ENCODE measurements at regions not wholly inside any gene's neighbourhood (a gene's known extent, or its start where the extent isn't known, plus 50 kb on each side); places are given as distances from the start of the nearest gene placed in this dataset.
"Not testable (repeated sequence)": the region's sequence is repeated elsewhere in the genome, so short reads cannot be mapped to it uniquely, and the experiment has no call there.

DNA sequence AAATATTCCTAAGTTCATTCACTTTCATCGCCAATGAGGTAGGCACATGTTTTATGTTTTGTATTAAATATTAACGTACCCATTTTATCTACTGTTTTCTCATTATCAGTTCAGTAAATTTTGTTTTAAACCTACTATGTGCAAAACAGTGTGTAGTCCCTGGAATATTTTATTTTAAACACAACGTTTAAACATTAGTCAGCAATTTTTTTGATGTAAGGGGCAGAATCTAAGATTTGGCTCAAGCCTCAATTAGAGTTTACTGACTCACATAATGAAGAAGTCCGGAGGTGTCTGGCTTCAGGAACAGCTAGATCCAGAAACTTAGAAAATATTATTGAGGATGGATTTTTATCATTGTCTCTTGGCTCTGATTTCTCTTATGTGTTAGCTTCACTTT, 267.5 kb downstream of the C12orf75 start:
- DNase-seq = no peak

DNA sequence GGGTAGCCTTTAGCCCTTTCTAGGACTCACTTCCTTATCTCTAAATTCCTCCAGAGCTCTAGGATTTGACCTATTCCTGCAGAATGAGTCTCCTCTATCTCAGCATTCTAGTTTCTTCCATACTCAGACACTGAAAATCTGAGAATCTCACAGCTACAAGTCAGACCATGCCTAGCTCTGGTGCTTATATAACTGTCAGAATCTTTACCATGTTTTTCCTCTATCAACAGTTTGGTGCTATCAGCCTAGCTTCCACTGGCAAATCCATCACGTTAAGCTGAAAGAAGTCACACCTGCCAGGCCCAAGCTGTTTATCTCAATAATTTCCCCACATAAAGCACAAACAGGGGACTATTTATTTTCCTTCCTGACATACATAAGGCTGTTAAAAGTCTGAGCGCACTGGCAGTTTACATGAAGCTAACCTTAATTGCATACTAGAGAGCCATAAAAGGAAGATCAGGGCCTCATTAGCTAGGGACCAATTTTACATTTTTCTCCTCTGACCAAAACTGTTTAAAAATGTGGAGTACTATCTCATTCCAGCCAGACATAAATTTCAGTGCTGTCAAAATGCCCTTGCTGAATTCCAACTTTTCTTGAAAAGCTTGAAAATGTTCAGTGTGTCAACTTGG, 270.5 kb downstream of the C12orf75 start:
- no peak for DNase-seq

DNA sequence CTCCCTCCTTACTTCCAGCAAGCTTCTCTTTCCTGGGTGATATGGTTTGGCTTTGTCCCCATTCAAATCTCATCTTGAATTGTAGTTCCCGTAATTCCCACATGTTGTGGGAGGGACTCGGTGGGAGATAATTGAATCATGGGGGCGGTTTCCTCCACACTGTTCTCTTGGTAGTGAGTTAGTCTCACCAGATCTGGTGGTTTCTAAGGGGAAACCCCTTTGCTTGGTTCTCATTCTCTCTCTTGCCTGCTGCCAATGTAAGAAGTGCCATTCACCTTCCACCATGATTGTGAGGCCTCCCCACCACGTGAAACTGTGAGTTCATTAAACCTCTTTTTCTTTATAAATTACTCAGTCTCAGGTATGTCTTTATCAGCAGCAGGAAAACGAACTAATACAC, 271.8 kb downstream of the C12orf75 start:
- not testable (repeated sequence) for DNase-seq

DNA sequence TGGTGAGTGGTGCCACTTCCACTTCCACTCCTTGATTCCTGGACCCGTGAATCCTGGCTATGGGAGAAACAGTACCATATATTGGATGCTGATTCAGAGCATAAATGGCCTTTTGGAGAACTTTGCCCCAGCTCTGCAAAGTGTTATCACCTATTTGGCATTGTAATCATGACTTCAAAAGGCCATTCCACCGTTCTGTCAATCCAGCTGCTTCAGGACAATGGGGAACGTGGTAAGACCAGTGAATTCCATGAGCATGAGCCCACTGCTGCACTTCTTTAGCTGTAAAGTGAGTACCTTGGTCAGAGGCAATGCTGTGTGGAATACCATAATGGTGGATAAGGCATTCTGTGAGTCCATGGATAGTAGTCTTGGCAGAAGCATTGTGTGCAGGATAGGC, 273.8 kb downstream of the C12orf75 start:
- DNase-seq = not testable (repeated sequence)

DNA sequence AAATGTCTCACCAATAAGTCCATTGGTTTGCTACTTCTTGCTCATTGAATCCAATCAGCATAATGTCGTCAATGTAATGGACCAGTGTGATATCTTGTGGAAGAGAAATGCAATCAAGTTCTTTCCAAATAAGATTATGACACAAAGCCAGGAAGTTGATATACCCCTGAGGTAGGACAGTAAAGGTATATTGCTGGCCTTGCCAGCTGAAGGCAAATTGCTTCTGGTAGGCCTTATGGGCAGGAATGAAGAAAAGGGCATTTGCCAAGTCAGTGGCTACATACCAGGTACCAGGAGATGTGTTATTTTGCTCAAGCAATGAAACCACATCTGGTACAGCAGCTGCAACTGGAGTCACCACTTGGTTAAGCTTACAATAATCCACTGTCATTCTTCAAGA, 276.1 kb downstream of the C12orf75 start:
- DNase-seq = not testable (repeated sequence)

DNA sequence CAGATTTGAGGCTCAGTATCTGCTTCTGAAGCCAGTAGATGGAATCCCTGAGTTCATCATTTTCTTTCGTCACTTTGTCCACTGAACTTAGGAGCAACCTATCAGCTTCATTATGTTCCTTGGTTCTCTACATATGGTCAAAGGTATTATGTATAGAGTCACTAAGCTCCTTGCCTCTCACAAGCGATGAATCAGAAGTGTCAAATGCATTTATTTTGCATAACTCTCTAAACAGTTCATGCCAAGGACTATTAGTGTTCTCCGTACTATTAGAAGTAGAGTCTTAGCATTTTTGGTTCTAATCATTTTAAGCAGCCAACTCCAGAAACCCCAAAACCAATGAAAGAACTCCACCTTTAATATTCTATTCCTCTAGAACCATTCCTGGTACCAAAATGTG, 278.5 kb downstream of the C12orf75 start:
- DNase-seq = not testable (repeated sequence)

DNA sequence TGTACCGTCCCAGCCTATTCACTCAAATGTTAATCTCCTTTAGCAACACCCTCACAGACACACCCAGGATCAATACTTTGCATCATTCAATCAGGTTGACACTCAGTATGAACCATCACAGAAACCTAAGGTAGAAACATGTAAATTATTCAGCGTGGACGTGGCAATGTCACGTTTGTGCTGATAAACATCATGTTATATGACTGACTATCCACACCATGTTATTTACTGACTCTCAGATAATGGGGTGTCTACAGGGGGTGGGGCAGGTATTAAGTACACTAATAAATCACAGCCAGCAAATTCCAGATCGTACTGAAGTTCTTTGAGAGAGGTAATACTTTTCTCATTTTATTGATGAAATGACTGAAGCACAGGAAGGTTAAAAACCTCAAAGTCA, 280.0 kb downstream of the C12orf75 start:
- no peak for DNase-seq

DNA sequence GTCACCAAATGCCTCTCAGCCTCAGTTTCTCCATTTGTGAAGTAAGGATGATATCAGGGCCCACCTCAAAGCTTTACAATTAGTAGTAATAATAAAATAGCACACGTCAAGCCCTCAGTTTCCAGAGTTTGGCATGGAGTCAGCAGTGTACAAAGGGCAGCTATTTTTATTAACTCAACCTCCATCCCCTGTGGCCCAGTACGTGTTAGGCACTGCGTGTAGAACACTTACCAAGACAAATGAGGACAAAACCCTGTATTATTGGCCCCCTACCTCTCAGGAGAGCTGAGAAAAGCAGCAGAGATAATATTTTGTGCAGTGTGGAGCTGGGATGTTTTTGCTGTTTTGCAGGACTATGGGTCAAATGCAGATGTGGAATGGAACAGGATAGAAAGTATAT, 280.8 kb downstream of the C12orf75 start:
- no peak for DNase-seq

DNA sequence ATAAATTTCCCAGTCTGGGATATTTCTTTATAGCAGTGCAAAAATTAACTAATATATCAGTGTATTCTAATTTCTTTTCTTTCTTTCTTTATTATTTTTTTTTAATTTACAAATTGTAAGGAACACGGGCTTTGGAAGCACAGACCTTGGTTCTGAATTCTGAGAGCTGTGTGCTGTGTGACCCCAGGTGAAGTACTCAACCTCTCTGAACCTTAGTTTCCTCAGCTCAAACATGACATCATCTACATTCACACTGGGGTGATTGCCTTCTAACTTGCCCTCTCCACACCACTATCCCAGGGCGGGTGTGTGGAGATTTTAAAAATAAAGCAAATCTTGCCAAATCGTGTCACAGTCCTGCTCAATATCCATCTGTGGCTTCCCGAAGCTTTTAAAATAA, 282.8 kb downstream of the C12orf75 start:
- no peak for DNase-seq

DNA sequence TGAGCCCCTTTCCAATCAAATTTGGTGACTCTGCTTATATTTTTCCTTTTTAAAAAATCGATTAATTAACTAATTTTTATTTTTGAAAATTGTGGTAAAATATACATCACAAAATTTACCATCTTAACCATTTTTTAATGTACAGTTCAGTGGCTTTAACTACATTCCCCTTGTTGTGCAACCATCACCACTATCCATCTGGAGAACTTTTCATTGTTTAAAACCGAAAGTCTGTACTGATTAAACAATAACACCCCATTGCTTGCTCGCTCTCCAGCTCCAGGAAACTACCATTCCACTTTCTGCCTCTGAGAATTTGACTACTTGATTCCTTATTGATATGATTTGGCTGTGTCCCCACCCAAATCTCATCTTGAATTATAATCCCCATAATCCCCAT, 283.4 kb downstream of the C12orf75 start:
- no peak for DNase-seq

DNA sequence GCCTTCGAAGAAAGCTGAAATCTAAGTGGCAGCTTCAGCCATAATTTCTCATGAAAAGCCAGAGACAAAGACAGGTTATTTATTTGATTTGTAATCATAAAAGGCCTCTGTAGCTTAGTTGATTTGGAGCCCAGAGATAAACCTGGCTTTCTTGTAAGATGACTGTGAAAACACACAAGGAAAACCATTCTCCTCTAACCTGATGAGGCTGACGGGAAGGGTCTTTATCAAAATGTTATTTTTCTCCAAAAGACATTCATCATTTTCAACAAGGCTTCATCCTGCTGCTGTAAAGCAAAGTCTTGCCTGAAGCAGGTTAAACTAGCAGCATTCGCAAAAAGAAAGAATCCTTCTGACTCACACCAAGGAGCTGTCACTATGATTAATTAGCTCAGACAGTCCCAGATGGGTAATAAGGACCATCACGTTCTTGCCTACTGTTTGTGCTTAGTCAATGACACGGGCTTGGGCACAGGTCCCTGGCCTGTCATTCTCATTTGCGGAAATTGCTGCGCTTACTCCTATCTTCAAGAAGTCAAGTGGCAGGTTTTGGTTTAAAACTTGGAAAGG, 286.6 kb downstream of the C12orf75 start:
- DNase-seq = no peak

DNA sequence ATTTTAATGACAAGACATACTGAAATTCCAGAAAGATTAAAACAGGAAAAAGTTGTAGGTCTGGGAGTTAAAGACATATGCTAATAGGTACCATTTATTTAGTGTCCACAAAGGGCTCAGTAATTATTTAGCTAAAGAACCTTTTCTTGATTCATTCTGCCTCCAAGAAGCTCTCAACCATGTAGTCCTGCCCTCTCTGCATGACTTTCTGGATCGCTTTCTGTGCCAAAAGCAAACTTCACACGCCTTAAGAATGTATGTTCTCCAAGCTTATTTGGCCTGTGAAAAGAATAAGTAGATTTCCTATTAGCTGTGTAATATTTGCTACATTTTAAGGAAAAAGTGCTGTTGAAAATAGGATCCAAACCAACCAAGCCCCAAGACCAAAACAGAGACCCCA, 291.7 kb downstream of the C12orf75 start:
- DNase-seq = no peak

DNA sequence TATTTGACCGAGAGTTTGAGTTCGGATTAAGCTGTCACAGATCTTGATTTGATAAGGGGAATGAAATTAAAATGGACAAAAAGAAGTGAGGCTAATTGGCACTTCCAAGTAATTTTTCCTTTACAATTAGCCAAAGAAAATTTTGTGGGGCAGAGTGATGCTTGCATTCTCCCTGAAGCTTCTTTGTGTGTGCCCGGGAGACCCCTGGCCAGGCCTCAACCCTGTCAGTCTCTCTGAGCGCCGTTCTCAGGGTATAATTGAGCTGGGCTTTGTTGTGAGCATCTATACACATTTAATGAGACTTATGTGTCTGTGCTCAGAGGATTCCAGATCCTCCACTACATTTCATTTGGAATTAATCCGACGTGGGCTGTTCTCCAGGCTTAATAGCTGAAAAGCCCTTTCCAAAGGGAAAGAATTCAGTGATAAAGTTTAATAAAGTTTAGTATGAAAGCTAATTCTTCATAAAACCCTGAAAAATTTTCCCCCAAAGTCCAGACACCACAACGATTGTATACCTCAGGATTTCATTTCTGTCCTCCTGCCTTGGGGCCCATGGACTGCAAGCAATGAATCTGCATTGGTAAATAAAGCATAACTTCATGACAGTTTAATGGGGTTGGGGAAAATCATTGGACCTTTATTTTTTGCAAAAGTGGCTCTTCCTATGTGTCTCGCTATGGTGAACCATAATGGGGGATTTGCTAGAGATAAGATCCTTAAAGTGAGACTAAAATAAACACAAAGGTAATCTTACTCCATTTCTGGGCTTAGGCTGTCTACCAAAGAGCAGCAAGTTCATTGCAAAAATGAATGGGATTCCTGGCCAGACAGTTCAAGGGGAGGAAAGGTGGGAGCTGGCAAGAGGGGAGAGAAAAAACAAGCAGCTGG, 292.6 kb downstream of the C12orf75 start:
- no peak for DNase-seq

DNA sequence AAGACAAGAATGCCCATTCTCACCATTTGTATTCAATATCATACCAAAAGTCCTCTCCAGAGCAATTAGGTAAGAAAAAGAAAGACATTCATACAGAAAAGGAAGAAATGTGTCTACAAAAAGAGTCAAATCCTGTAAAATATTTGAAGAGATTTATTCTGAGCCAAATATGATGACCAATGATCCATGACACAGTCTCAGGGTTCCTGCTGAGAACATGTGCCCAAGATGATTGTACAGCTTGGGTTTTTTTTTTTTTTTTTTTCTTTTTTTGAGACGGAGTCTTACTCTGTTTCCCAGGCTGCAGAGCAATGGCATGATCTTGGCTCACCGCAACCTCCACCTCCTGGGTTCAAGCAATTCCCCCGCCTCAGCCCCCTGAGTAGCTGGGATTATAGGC, 296.2 kb downstream of the C12orf75 start:
- no peak for DNase-seq

DNA sequence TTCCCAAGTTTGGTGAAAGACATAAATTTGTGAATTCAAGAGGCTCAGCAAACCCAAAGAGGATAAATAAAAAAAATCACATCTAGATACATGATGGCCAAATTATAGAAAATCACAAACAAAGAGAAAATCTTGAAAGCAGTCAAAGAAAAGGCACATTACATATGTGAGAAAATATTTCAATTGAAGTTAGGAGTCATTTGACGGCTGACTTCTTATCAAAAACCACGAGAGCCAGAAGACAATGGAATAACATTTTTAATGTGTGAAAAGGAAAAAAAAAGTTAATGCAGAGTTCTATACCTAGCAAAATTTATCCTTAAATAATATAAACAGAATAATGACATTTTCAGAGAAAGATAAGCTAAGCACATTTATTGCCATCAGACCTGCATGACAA, 307.0 kb downstream of the C12orf75 start:
- no peak for DNase-seq

DNA sequence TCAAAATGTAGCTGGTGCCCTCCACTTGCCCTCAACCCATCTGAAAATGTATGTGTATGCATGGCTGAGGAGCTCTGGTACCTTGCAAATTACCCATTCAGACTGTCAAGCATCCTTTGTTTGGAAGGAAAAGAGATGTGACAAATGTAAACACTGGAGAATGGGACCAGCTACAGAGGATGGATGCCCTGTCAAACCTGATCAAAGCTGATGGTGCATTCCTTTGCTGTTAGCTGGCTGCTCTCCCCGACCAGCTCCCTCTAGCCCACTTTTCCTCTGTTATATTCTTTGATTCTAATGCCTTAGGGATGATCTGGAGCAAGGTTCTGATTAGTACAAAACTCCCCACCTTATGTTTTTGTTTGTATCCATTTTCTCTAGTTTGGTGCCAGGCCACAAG, 310.3 kb downstream of the C12orf75 start:
- DNase-seq = no peak

DNA sequence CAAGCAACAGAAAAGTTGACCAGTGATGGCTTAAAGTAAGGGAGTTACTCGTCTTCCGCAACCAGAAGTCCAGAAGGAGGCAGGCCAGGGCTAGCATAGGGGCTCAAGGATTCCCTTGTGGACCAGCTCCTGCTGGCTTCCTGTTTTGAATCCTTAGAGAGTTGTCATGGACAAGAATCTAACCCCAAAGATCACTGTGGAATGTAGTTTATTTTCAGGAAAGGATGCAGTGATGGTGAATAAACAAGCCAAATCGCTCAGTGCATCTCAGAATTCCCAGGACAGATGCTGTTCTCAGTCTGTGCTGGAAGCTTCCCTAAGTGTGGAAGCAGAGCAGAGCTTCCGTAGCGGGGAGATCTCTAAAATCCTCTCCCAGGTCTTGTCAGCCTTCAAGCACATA, 311.3 kb downstream of the C12orf75 start:
- DNase-seq = no peak

DNA sequence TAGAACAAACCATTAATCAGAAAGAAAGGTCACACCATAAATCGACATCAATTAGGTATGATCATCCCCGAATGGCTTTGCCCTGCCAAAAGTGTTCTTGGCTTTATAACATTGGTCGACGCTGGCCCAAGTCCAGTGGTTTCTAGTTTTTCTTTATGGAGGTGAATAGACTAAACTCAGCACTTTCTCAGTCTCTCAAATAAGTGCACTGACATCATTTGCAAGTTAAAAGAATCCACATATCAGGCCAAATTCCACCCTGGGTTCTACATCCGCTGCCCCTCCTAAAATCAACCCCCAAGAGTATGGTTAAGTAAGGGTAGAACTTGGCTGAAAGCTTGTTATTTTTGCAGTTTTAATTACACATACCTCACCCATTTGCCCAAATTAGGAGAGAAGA, 314.3 kb downstream of the C12orf75 start:
- no peak for DNase-seq

DNA sequence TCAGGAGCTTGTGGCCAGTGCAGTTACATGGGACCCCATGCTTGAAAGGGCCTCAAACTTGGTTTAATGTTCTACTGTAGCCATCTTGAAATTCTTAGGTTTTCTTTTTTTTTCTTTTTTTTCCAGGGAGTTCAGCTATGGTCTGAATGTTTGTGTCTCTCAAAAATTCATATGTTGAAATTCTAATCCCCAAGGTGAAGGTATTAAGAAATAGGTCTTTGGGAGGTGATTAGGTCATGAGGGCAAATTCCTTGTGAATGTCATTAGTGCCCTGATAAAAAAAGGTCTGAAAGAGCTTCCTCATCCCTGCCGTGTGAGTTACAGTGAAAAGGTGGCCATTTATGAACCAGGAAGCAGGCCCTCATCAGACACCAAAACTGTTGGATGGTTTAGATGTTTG, 324.1 kb downstream of the C12orf75 start:
- no peak for DNase-seq

DNA sequence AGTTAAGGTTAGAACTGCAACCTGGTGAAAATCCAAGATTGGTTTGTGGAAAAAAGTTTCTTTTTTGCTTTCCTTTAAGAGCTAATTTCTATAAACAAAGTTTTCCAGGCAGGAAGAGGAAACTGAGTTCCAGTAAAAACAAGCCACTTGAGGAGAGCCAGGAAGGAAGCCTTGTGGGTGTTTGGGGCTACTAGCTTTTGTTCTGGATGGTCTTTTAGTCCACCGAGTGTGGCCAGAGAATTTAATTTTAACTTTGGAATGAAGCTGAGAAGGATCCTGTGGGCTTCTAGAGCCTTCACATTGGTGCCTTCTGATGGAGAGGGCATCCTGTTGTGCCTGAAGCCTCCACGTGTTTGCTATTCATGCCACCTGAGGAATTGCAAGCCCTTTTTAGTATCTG, 327.9 kb downstream of the C12orf75 start:
- no peak for DNase-seq

DNA sequence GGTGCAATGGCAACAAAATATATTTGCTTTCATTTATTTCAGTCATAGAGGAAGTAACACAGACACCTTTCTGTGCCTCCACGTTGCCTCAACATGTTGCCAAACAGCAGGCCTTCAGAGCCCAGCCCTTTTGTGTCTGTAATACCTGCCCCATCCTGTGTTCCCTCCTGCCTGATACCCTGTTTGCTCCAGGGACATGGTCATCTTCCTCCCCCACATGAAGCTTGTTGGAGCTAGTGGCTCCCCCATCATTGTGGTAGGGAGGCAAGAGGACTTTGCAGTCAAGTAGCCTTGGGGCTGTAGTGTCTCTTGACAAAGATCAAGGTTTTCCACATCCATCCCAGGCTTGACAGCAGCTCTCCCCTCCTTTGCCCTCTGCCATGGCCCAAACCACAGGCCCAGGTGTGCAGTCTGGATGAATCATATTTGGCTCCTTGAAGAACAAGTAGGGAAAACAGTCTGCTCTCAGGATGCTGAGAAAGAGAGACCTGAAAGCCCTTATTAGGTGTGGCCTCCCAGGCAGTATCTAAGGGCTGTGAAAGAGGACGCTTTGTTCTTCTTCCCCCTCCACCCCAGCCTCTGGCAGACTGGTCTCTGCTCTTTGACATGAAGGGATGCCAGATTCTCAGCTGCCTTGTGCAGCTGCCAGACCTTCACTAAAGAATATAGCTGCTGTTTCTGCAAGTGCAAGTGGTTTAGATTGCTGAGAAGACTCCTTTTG, 329.0 kb downstream of the C12orf75 start:
- DNase-seq = no peak

DNA sequence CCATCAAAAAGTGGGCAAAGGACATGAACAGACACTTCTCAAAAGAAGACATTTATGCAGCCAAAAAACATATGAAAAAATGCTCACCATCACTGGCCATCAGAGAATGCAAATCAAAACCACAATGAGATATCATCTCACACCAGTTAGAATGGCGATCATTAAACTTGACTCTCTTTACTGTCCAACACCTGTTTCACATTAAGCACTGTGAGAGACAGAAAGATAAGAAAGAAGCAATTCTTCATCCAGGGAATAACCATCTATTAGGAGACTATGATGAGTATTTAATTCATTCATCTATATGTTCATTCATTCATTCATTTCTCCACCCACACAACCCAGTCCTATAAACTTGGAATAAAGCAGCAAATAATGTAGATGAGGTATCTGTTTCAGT, 334.3 kb downstream of the C12orf75 start:
- not testable (repeated sequence) for DNase-seq

DNA sequence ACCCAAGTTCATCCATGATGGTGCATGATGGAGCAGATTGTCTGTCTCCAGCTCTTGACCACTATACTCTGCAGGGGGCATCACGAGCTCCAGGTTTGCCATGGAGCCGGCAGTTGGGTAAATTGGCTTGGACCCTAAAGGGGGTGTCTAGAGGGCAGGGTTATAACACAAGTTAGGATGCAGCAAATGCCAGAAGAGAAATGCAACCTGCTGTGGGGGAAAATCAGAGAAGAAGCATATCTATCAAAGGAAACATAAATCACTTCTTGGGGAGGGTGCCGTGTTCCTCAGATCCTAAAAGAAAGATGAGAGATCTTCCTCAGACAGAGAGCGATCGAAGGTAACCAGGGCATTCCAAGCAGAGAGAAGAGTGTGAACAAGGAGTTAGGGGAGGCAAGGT, 334.9 kb downstream of the C12orf75 start:
- DNase-seq = no peak
